HepG2 (cell line): ENCODE measurements at regions not wholly inside any gene's neighbourhood (a gene's known extent, or its start where the extent isn't known, plus 50 kb on each side); places are given as distances from the start of the nearest gene placed in this dataset.

ENCODE experiments used
- ATAC-seq: fragments of 200-7000 bp; cut with Tn5 transposase; 3 replicates; pipeline ENCODE4 v1.9.1; 2020; ENCODE audit warnings: mild to moderate bottlenecking, moderate library complexity
- BruUV-seq: library from RNA; stranded (reverse); fragments of 400-500 nt; replicated peaks from 2 replicates; lab custom pipeline; 2021; lab: Mats Ljungman, UMichigan
- CTCF ChIA-PET: fragments of 300-600 bp; formaldehyde crosslinking; extraction: SDS; loops from one replicate; lab custom pipeline; 2021; ENCODE audit warnings: low total read pairs, inconsistent platforms, low intra/inter-chr PET ratio; lab: Yijun Ruan, JAX
- POLR2A ChIA-PET: fragments of 350-600 bp; sonication (Branson Sonifier 250); formaldehyde crosslinking; loops from one replicate; lab custom pipeline; 2020; ENCODE audit warnings: antibody characterized with exemption, inconsistent platforms; lab: Yijun Ruan, JAX
- DNase-seq: peaks from one replicate; pipeline ENCODE4 v3.0.0-alpha.2; 2015; ENCODE audit warnings: low spot score
- FAIRE-seq: peaks from 3 replicates; lab custom pipeline; 2011; peaks lifted over from hg19 to GRCh38; lab: Jason Lieb, UNC
- H2AFZ ChIP-seq: one replicate; pipeline ENCODE4 v1.6.1; 2011; ENCODE audit warnings: low read length, inconsistent platforms
- H3K27ac ChIP-seq: fragments of 300-600 bp; 3 replicates; pipeline ENCODE4 v1.8.0; 2011; ENCODE audit warnings: mixed run types, mild to moderate bottlenecking, mixed read lengths, low read length, inconsistent platforms; ENCODE audit not compliant: insufficient read depth; ENCODE audit errors: extremely low read length
- H3K27me3 ChIP-seq, 2 experiments: fragments of 200-600 bp in 1 of 2; 2 replicates in 1 of 2; 3 replicates in 1 of 2; pipeline versions ENCODE4 v1.6.0 to v1.8.0; 2011; ENCODE audit warnings: low read length in 2 of 2, mild to moderate bottlenecking in 2 of 2, moderate library complexity in 2 of 2, inconsistent platforms in 1 of 2; ENCODE audit not compliant: insufficient read depth in 2 of 2, control insufficient read depth in 1 of 2
- H3K36me3 ChIP-seq, 2 experiments: fragments of 200-600 bp in 1 of 2; replicated peaks in 1 of 2; 2 replicates in 1 of 2; 3 replicates in 1 of 2; pipeline versions ENCODE4 v1.5.1 to v1.8.0; 2011; ENCODE audit warnings: low read length in 2 of 2, inconsistent platforms in 1 of 2; ENCODE audit not compliant: insufficient read depth in 2 of 2, control insufficient read depth in 1 of 2
- H3K4me1 ChIP-seq: 2 replicates; pipeline ENCODE4 v1.5.1; 2012; ENCODE audit warnings: low read length, inconsistent platforms; ENCODE audit not compliant: insufficient read depth
- H3K4me2 ChIP-seq: 2 replicates; pipeline ENCODE4 v1.6.0; 2011; ENCODE audit warnings: low read depth, low read length, inconsistent platforms
- H3K4me3 ChIP-seq, 3 experiments: fragments of 200-600 bp in 1 of 3; sonication (generic), shearing (Covaris generic) in 1 of 3; replicated peaks in 1 of 3; 2 replicates each; pipeline ENCODE4 v1.5.1; 2011 to 2016; ENCODE audit warnings: low read length in 3 of 3, inconsistent platforms in 2 of 3, low read depth in 2 of 3, mild to moderate bottlenecking in 2 of 3, control low read depth in 1 of 3, mixed read lengths in 1 of 3; ENCODE audit not compliant: insufficient read depth in 1 of 3
- H3K79me2 ChIP-seq: one replicate; pipeline ENCODE4 v1.6.1; 2011; ENCODE audit warnings: low read length, inconsistent platforms; ENCODE audit not compliant: insufficient read depth
- H3K9ac ChIP-seq: 2 replicates; pipeline ENCODE4 v1.6.0; 2011; ENCODE audit warnings: mild to moderate bottlenecking, low read depth, low read length, inconsistent platforms; ENCODE audit not compliant: insufficient read depth
- H3K9me3 ChIP-seq: 2 replicates; pipeline ENCODE4 v1.5.1; 2012; ENCODE audit warnings: mild to moderate bottlenecking, low read length
- H4K20me1 ChIP-seq: 2 replicates; pipeline ENCODE4 v1.6.0; 2011; ENCODE audit warnings: inconsistent platforms, mild to moderate bottlenecking, low read length, moderate library complexity; ENCODE audit not compliant: insufficient read depth
- BORCS8-MEF2B ChIP-seq: sonication (generic); formaldehyde crosslinking; IDR thresholded peaks from 2 replicates; pipeline ENCODE4 v1.8.0; 2022; ENCODE audit warnings: mild to moderate bottlenecking, missing genetic modification reagents
- RNF219 ChIP-seq: sonication (generic); formaldehyde crosslinking; IDR thresholded peaks from 2 replicates; pipeline ENCODE4 v1.5.0; 2020; ENCODE audit warnings: mild to moderate bottlenecking, missing genetic modification reagents
- SNAPC5 ChIP-seq: sonication (generic); formaldehyde crosslinking; IDR thresholded peaks from 2 replicates; pipeline ENCODE4 v1.8.1; 2023; ENCODE audit warnings: mild to moderate bottlenecking, missing genetic modification reagents, borderline replicate concordance
- TCF7L2 ChIP-seq: IDR thresholded peaks from 2 replicates; pipeline ENCODE4 v1.6.1; 2011; ENCODE audit warnings: mild to moderate bottlenecking, low read depth, low read length, moderate library complexity
- ZBTB46 ChIP-seq: sonication (generic); formaldehyde crosslinking; IDR thresholded peaks from 2 replicates; pipeline ENCODE4 v1.4.0; 2020; ENCODE audit warnings: mild to moderate bottlenecking, missing genetic modification reagents, borderline replicate concordance
- ZNF484 ChIP-seq: sonication (generic); formaldehyde crosslinking; IDR thresholded peaks from 2 replicates; pipeline ENCODE4 v1.5.1; 2020; ENCODE audit warnings: mild to moderate bottlenecking, low read depth, missing genetic modification reagents, borderline replicate concordance
- ZNF557 ChIP-seq: sonication (generic); formaldehyde crosslinking; IDR thresholded peaks from 2 replicates; pipeline ENCODE4 v1.4.0; 2020; ENCODE audit warnings: missing genetic modification reagents
- WGBS: methylation state at CpG from one replicate; pipeline ENCODE4 v1.1.6; 2017; ENCODE audit warnings: low lambda C conversion rate; 5-methylcytosine and 5-hydroxymethylcytosine counted together
- in situ Hi-C: cut with HindIII; loops from 2 replicates; pipeline ENCODE4 v1.10.0; 2017; ENCODE audit warnings: low pct_unique_long_range_greater_than_20kb; ENCODE audit not compliant: extremely low pct_ligation_motif_present
- intact Hi-C: fragments of 100-400 bp; cut with micrococcal nuclease; formaldehyde crosslinking; loops from one replicate; pipeline ENCODE4 v1.10.0; 2022; ENCODE audit not compliant: unreplicated experiment

GRCh38 chr12:87365423-87365822, 663.8 kb downstream of the C12orf50 start:
- Histone ChIP-seq H3K27ac (no peak overlapping the region), H3K36me3 (no peaks in the 10 kb centered on the region), H3K4me2 (no peak overlapping the region), H2AFZ (no peak overlapping the region), H3K79me2 (no peaks in the 10 kb centered on the region), H3K9ac (no peak overlapping the region), H3K4me3 (no peak overlapping the region), H4K20me1 (no peaks in the 10 kb centered on the region), H3K27me3 (no peaks in the 10 kb centered on the region), H3K4me1 (no peaks in the 10 kb centered on the region), H3K9me3 (peaks cover 71% of the 10 kb centered on the region)
- intact Hi-C loops: no loop called here
- no peak for ATAC-seq
- FAIRE-seq: no peak
- no peak for DNase-seq
- POLR2A ChIA-PET: no interaction called here
- in situ Hi-C loops: no loop called here
- CTCF ChIA-PET: no interaction called here
- WGBS: 6% methylated on average over 1 of the region's 1 CpG
- no TSS peak for BruUV-seq
- TF ChIP-seq SNAPC5 (CRISPR knock-in tag): no peak
- no peak for TF ChIP-seq RNF219 (CRISPR knock-in tag)
- TF ChIP-seq TCF7L2: no peak
- no peak for TF ChIP-seq BORCS8-MEF2B
- TF ChIP-seq ZBTB46 (CRISPR knock-in tag): no peak
- no peak for TF ChIP-seq ZNF484 (CRISPR knock-in tag)
- no peak for TF ChIP-seq ZNF557
